ENCODE measurements at regions not wholly inside any gene's neighbourhood (a gene's known extent, or its start where the extent isn't known, plus 50 kb on each side); places are given as distances from the start of the nearest gene placed in this dataset.

GRCh38 chr13:22652796-22653195, 528.0 kb upstream of the SGCG start:
- POLR2A ChIA-PET: no interaction called here
- intact Hi-C loops (cut with micrococcal nuclease): no loop called here
- BruUV-seq (replicated peaks): no TSS peak

More at GRCh38 chr13:22652796-22653195, 528.0 kb upstream of the SGCG start:
- no peak overlapping the region for H2AFZ ChIP-seq (ENCODE audit: low read depth, low read length, poor library complexity, severe bottlenecking)
- no peaks in the 10 kb centered on the region for H3K79me2 ChIP-seq (ENCODE audit: insufficient read depth, low read length)
- H3K9me2 ChIP-seq (ENCODE audit: insufficient read depth): no peaks in the 10 kb centered on the region
- no peaks in the 10 kb centered on the region for H3K9me3 ChIP-seq (ENCODE audit: control insufficient read depth in 1 of 2, insufficient read depth in 1 of 2, low read depth in 1 of 2, low read length in 2 of 2)
- TF ChIP-seq CBX3 (IDR thresholded peaks at IDR 0.05; ENCODE audit: low read depth) (no peak), SIN3A (IDR thresholded peaks at IDR 0.05; ENCODE audit: low read depth) (no peak), FOSL1 (IDR thresholded peaks at IDR 0.05; ENCODE audit: low read depth) (no peak), ATF3 (IDR thresholded peaks at IDR 0.05) (no peak), ZFX (IDR thresholded peaks at IDR 0.05) (no peak), CTCF (IDR thresholded peaks at IDR 0.05 in 2 of 3, conservative IDR thresholded peaks at IDR 0.05 in 1 of 3; ENCODE audit: borderline replicate concordance in 1 of 3, insufficient read depth in 1 of 3, low read depth in 2 of 3, low read length in 2 of 3) (no peak), JUND (IDR thresholded peaks at IDR 0.05) (no peak), SRF (IDR thresholded peaks at IDR 0.05; ENCODE audit: low read depth) (no peak), ZBTB33 (IDR thresholded peaks at IDR 0.05; ENCODE audit: extremely low read depth, insufficient replicate concordance, low read length) (no peak), EZH2phosphoT487 (IDR thresholded peaks at IDR 0.05; ENCODE audit: borderline replicate concordance) (no peak), EGR1 (IDR thresholded peaks at IDR 0.05; ENCODE audit: low read depth) (no peak), MAX (IDR thresholded peaks at IDR 0.05) (no peak), SP1 (IDR thresholded peaks at IDR 0.05; ENCODE audit: low read depth) (no peak), POLR2A (IDR thresholded peaks at IDR 0.05; ENCODE audit: borderline replicate concordance, extremely low read depth, insufficient read depth, insufficient read length) (no peak), RAD21 (IDR thresholded peaks at IDR 0.05; ENCODE audit: low read depth) (no peak), EZH2 (IDR thresholded peaks at IDR 0.05) (no peak), REST (IDR thresholded peaks at IDR 0.05; ENCODE audit: low read depth) (no peak)
- H3K4me3 ChIP-seq (replicated peaks in 1 of 2; ENCODE audit: low read depth in 1 of 2, low read length in 2 of 2): no peak overlapping the region
- ATAC-seq (no peak), DNase-seq (ENCODE audit: low read depth, low spot score) (no peak)
- no peaks in the 10 kb centered on the region for H3K27me3 ChIP-seq (ENCODE audit: insufficient read depth, low read length)
- ChIA-PET CTCF (no interaction called here), RAD21 (ENCODE audit: low non-redundant PET in 1 of 2, low total read pairs in 2 of 2, uncharacterized antibody in 2 of 2, unreplicated experiment in 2 of 2) (no interaction called here)
- H3K27ac ChIP-seq (ENCODE audit: low read depth, low read length): no peak overlapping the region
- no peaks in the 10 kb centered on the region for H3K36me3 ChIP-seq (ENCODE audit: control insufficient read depth in 1 of 2, insufficient read depth in 2 of 2, low read length in 2 of 2)
- H3K4me1 ChIP-seq (ENCODE audit: control insufficient read depth in 1 of 2, insufficient read depth in 2 of 2, low read length in 2 of 2): no peaks in the 10 kb centered on the region
- no peaks in the 10 kb centered on the region for H4K20me1 ChIP-seq (ENCODE audit: insufficient read depth)
- H3K4me2 ChIP-seq (ENCODE audit: low read length): no peak overlapping the region
- H3K9ac ChIP-seq (ENCODE audit: low read length): no peak overlapping the region

Data from HCT116 (cell line).